ENCODE measurements at regions not wholly inside any gene's neighbourhood (a gene's known extent, or its start where the extent isn't known, plus 50 kb on each side); places are given as distances from the start of the nearest gene placed in this dataset.

- H3K27me3 ChIP-seq (ENCODE audit: control insufficient read depth, extremely low read depth, insufficient read depth, low read length), result no peaks in the 10 kb centered on the region
- no peak overlapping the region for H3K4me3 ChIP-seq (ENCODE audit: control insufficient read depth in 2 of 3, extremely low read depth in 1 of 3, insufficient read depth in 2 of 3, low read depth in 1 of 3, low read length in 3 of 3)
- no peak overlapping the region for H3K27ac ChIP-seq (ENCODE audit: control insufficient read depth, insufficient read depth, low read length)
- H3K36me3 ChIP-seq (ENCODE audit: control insufficient read depth in 2 of 2, extremely low read depth in 1 of 2, insufficient read depth in 2 of 2, low read length in 2 of 2), result no peaks in the 10 kb centered on the region
- H3K79me2 ChIP-seq (ENCODE audit: control insufficient read depth, insufficient read depth, low read length), result no peaks in the 10 kb centered on the region
- FAIRE-seq (no peak), DNase-seq (ENCODE audit: low read depth, low spot score) (no peak)
- dilution Hi-C loops (cut with MboI; ENCODE audit: extremely low pct_ligation_motif_present, low sequenced_read_pairs), result no loop called here
- H3K9ac ChIP-seq (ENCODE audit: control insufficient read depth, extremely low read depth, insufficient read depth, low read length), result no peak overlapping the region
- no peaks in the 10 kb centered on the region for H4K20me1 ChIP-seq (ENCODE audit: control insufficient read depth, extremely low read depth, insufficient read depth, low read length)
- no peak overlapping the region for H2AFZ ChIP-seq (ENCODE audit: control insufficient read depth, low read length)
- no peaks in the 10 kb centered on the region for H3K9me3 ChIP-seq (ENCODE audit: control insufficient read depth, low read depth, low read length)
- peaks cover 31% of the 10 kb centered on the region for H3K4me1 ChIP-seq (ENCODE audit: control insufficient read depth, extremely low read depth, insufficient read depth, low read length)
- TF ChIP-seq EZH2 (IDR thresholded peaks at IDR 0.05; ENCODE audit: low read length), result no peak
- no peak for TF ChIP-seq CTCF (optimal IDR thresholded peaks at IDR 0.05 in 1 of 3, IDR thresholded peaks at IDR 0.05 in 1 of 3, conservative IDR thresholded peaks at IDR 0.05 in 1 of 3; ENCODE audit: extremely low read depth in 1 of 3, insufficient read depth in 2 of 3, low read length in 3 of 3)
- no peak overlapping the region for H3K4me2 ChIP-seq (ENCODE audit: control insufficient read depth, extremely low read depth, insufficient read depth, low read depth, low read length)
- no peaks in the 10 kb centered on the region for H3K9me1 ChIP-seq (ENCODE audit: control insufficient read depth, extremely low read depth, insufficient read depth, low read length)
Observed at GRCh38 chrX:39893417-39894338, 204.1 kb downstream of the BCOR start.

- no peak overlapping the region for H3K27ac ChIP-seq (ENCODE audit: control insufficient read depth, insufficient read depth, low read length)
- DNase-seq (ENCODE audit: low read depth, low spot score) (no peak), FAIRE-seq (no peak)
- H3K4me3 ChIP-seq (ENCODE audit: control insufficient read depth in 2 of 3, extremely low read depth in 1 of 3, insufficient read depth in 2 of 3, low read depth in 1 of 3, low read length in 3 of 3), result no peak overlapping the region
- H3K27me3 ChIP-seq (ENCODE audit: control insufficient read depth, extremely low read depth, insufficient read depth, low read length), result no peaks in the 10 kb centered on the region
- no peak overlapping the region for H3K9ac ChIP-seq (ENCODE audit: control insufficient read depth, extremely low read depth, insufficient read depth, low read length)
- H3K4me1 ChIP-seq (ENCODE audit: control insufficient read depth, extremely low read depth, insufficient read depth, low read length), result peaks cover 32% of the 10 kb centered on the region
- no peaks in the 10 kb centered on the region for H3K9me1 ChIP-seq (ENCODE audit: control insufficient read depth, extremely low read depth, insufficient read depth, low read length)
- no peaks in the 10 kb centered on the region for H3K36me3 ChIP-seq (ENCODE audit: control insufficient read depth in 2 of 2, extremely low read depth in 1 of 2, insufficient read depth in 2 of 2, low read length in 2 of 2)
- no peaks in the 10 kb centered on the region for H3K79me2 ChIP-seq (ENCODE audit: control insufficient read depth, insufficient read depth, low read length)
- dilution Hi-C loops (cut with MboI; ENCODE audit: extremely low pct_ligation_motif_present, low sequenced_read_pairs), result no loop called here
- H3K4me2 ChIP-seq (ENCODE audit: control insufficient read depth, extremely low read depth, insufficient read depth, low read depth, low read length), result no peak overlapping the region
- no peaks in the 10 kb centered on the region for H4K20me1 ChIP-seq (ENCODE audit: control insufficient read depth, extremely low read depth, insufficient read depth, low read length)
- no peaks in the 10 kb centered on the region for H3K9me3 ChIP-seq (ENCODE audit: control insufficient read depth, low read depth, low read length)
- TF ChIP-seq CTCF (optimal IDR thresholded peaks at IDR 0.05 in 1 of 3, IDR thresholded peaks at IDR 0.05 in 1 of 3, conservative IDR thresholded peaks at IDR 0.05 in 1 of 3; ENCODE audit: extremely low read depth in 1 of 3, insufficient read depth in 2 of 3, low read length in 3 of 3) (no peak), EZH2 (IDR thresholded peaks at IDR 0.05; ENCODE audit: low read length) (no peak)
- H2AFZ ChIP-seq (ENCODE audit: control insufficient read depth, low read length), result no peak overlapping the region
Observed at GRCh38 chrX:39894683-39895082, 203.1 kb downstream of the BCOR start.

All from keratinocyte (primary cell).